Islet of Langerhans (tissue), 1 donor: ENCODE measurements at regions not wholly inside any gene's neighbourhood (a gene's known extent, or its start where the extent isn't known, plus 50 kb on each side); places are given as distances from the start of the nearest gene placed in this dataset.

ENCODE experiments used
- FAIRE-seq: peaks from one replicate; lab custom pipeline; 2011; peaks lifted over from hg19 to GRCh38; lab: Jason Lieb, UNC

DNA sequence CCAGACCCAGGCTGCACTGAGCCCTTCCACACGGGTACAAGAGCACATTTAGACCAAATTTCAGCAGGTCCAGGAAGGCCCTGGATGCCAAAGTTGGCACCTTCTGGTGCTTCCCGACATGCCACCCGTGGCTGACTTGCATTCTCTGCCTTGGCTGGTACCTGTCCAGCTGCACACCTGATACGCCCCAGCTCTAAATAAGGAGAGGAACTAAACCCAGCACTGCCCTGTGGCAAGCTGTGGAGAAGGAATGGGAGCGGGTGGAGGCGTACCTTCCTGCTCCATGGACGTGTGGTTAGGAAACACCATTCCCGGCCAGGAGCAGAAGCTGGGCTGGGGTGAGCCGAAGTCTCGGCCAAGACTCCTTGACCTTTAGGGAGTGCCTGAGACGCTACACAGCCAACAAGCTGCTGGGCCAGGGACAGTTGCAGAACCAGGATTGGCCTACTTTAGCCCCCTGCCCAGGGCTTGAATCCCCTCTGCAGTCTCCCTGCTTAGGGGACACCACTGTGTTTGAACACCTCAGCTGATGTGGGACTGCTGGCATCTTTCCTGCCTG, 86.5 kb upstream of the TAF1B start:
- no peak for FAIRE-seq

DNA sequence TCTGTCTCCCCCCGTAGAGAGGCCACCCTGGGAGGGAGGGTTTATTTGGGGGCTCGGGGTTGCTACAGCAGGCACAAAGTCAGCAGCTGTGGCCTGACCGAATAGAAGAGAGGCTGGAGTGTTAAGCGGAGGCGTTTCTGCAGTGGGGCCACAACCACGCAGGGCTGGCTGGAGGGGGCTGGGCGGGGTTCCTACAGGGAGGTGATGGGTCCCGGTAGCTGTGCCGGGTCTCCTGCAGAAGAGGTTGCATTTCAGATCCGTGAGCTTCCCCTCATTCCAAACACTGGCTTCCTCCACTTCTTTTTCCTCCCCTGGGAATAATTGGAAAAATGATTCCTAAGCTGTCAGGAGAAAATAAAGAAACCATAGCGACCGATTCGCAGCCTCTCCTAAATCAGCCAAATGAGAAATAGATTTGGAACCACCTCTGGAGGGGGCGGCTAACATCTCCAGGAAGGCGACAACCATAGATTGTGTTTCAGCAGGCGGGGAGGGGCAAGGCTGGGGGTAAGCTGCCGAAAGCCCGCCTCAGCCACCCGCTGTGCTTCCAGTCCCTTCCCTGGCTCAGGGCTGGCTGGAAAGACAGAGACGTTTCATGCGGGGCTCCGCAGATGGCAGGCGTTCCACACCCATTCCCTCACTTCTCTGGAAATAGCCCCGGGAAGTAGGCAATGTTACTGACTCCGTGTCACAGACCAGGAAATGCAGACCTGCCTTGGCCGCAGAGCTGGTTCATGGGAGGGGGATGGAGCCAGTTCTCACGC, 85.6 kb upstream of the TAF1B start:
- no peak for FAIRE-seq

DNA sequence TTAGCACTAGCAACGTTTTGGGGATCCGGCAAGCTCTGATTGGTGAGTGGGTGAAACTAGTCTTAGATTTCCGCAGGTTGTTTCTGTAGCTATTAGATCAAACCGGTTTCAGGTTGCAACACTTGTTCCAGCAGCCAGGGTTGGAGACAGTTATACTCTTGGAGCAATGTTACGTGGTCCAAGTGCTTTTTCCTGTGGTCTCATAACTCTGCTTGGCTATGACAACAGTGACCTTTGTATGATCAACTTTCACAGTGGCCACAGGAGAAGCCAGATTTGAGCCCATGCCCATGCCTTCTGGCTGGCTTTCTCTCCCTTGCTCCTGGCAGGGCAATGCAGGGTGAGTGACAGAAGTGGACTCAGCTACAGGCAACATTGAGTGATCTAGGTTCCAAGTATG, 84.5 kb upstream of the TAF1B start:
- no peak for FAIRE-seq

DNA sequence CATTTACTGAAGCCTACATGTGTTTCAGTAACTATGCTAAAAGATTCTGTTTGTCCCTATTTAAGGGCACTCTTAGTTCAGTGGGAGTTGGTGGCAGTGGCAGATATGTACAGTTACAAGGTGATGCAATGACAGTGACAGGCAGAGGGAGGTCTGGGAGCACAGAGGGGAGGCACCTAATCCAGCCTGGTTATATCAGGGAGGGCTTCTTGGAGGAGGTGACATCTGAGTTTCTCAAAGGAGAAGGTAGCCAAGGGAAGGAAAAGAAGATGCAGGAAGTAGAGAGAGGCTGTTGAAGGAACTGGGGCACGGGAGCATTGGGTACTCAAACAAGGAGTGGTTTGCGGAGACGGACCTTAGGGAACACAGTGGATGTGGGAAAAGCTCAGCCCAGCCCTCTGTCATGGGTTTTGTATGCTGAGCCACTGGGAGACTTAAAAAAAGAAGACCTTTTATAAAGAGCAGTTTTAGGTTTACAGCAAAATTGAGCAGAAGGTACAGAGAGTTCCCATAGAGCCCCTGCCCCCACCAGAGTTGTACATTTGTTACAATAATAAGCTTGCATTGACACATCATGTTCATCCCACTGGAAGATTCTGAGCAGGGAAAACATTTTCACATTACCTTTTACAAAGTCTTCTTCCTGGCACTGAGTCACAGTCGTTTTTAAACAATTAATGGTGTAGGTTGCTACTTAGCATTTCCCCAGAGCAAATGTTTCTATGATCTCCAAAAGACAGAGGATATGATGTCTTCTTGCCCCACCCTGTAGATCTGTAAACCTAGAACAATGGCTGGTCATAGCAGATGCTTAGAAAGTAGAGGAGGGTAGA, 83.0 kb upstream of the TAF1B start:
- FAIRE-seq, result no peak

DNA sequence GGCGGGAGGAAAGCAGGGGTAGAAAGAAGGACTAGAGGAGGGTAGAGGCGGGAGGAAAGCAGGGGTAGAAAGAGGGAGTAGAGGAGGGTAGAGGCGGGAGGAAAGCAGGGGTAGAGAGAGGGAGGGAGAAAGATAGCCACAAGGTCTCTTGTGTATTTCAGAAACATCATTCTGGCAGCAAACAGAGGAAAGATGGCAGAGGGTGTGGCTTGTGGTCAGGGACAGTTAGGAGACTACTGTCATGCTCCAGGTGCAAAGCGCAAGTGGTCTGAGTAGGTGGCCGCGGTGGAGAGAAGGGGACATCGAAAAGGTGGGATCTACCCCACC, 82.4 kb upstream of the TAF1B start:
- no peak for FAIRE-seq

DNA sequence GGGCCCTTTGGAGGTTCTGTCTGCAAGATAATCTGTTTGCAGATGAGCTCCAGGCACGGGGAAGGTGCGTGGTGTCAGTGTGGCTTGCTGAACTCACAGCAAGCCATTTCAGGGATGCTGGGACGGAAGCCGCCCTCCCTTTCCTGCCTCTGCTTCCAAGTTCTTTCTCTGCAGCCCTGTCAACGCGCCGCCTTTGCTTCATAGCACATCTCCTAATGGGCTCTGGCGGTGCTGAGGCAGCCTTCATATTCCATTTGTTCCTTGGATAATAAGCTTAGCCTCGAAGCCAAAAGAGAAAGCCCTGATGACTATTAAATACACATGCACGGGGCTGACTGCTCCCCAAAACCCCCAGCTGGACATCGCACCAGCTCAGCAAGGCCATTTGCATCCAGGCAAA, 81.7 kb upstream of the TAF1B start:
- no peak for FAIRE-seq

DNA sequence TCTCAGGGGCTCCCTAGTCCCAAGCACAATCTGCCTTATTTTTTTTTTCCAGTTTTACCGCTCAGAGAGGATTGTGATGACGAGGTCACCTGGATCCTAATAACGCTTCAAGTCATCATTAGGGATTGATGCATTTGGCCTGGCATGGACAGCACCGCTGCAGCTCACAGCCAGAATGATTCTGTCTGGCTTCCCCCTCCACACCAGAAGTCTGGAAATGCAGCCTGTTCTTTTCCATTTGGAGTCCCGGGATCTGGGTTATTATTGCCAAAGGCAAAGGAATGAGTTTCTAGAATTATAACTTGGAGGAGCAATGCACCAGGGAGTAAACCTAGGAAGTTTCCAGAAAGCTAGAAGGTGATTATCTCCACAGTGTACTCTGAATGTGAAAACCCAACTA, 81.1 kb upstream of the TAF1B start:
- FAIRE-seq, result no peak

DNA sequence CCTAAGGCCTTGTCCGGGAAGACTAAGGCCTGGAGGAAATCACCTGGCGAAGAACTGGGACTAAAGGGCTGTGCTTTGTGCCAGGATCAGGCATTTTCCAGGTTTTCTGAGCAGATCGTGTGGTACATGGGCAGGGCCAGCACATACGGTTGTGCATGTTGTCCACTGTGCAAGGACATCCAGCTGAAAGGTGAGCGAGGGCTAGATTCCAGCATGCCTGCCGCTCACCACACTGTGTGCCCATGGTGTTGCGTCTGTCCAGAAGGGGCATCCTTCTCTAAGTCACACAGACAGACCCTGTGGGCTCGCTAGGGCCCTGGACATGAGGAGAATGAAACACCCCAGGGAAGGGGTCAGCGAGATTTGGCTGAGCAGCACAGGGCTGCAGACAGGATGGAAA, 80.3 kb upstream of the TAF1B start:
- FAIRE-seq, result no peak

DNA sequence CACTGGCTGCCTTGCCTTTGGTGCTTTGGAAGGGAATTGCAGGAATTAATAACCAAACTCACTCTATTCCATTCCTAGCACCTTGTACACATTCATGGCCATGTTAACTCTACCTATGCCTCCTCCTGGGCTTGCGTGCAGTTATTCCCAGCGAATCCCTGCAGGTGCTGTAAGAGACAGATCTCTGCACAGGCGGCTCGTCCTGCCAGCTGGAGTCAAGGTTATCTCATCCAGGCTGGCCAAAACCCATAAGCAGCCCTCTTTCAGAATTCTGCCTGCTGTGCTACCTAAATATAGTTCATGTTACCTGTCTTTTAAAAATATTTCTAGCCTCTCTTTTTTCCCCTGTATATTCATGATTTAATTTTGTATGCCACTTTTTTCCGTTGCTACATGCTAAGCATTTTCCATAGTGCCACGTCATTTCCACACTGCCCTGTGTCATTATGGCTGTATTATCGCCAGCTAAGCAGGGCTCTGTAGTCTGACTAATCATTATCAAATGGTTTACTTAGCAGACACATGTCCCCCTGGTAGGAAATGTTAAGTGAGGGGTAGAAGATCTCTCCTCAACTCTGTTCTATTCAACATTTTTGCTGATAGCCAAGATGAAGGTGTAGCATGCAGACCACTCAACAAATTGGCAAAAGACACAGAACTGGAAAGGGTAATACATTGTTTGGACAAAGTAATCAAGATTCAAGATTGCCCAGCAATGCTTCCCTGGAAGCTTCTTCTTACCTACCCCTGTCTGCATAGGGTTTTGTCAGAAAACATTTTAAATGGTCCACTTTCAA, 79.7 kb upstream of the TAF1B start:
- FAIRE-seq, result peak; percentile 96

DNA sequence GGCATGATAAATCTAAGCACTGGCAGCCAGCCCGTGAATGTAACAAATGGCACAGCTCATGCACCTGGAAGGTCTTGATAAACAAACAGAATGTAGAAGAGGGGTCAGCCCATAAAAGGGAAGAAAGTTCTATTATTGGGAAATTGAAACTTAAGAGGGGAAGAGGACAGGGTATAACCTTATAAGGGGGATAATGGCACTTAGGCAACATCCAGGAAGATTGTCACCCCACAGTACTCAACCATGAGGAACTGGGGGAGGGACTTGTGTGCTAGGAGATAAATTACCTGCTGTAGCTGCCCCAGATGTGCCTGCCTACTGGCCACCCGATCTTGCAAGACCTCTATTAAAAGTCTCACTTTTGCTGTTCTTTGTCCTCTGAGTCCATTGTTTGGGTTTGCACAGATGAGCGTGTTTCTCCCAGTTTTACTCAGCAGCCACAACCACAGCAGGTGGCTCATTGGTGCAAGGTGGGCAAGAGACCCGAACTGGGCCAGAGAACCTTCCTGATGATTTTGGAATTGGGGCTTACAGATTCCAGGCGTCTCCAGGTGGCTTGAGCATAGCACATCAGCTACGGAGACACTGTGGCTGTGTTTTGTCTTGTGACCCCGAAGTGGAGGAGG, 79.0 kb upstream of the TAF1B start:
- no peak for FAIRE-seq

DNA sequence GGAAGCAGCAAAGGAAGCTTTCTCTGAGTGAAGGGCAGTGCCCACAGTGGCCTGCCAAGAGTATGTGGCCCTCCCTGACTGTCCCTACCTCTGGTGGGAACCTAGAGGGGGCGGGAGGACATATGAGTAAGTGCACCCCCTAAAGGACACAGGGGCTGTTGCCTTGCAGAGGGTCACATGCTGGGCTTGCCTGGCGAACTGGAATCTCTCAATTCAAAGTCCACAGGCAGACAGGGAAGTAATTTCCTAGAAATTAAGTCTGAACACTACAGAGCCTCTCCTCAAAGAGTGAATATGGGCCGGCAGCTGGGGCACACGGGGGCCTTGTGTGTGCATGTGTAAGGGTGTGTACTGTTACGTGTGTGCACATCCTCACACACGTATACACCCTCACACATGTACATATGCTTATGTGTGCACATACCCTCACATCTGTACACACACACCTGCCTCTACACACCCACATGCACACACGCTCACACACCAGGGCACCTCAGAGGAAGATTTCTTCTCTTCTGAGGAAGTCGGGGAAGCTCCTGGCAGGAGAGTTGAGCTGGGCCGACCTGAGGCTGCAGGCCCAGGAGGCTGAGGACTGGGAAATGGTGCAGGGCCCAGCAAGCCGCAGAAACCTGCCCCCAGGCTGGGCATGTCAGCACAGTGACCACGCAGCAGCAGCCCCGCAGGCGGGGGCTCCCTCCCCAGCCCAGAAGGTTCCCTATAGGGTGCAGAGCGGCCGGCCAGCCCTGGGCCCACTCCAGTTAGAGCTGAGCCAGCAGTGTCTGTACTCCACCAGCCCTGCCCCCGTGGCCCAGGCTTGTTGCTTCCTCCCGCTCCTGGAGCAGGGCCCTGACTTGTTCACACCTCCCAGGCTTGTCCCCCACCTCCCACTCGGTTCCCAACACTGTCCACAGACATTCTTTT, 77.4 kb upstream of the TAF1B start:
- FAIRE-seq, result no peak

DNA sequence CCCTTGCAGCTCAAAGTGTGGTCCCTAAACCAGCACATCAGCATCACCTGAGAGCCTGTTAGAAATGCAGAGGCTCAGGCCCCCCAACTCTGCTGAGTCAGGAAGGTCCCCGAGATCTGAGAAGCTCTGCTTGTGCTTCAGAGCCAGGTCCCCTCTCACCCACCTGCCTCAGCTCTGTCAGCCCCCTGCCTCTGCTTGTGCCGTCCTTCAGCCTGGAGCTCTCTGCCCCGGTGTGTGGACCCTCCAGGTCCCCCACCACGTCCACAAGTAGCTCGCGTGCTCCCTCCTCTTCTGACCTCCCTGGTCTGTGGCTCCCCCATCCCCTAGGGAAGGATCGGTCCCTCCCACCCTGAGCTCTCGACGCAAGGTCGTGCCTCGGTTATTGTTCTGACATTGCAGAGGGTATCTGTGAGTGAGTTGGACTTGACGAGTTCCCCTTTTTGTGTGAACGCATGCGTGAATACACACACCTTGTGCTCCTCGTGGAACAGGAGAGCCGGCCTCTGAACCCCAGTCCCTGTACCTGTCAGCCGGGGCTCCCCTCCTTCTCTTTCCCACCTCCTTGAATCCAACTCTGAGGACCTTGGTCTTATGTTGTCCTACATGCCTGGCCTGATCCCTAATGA, 75.5 kb upstream of the TAF1B start:
- no peak for FAIRE-seq

DNA sequence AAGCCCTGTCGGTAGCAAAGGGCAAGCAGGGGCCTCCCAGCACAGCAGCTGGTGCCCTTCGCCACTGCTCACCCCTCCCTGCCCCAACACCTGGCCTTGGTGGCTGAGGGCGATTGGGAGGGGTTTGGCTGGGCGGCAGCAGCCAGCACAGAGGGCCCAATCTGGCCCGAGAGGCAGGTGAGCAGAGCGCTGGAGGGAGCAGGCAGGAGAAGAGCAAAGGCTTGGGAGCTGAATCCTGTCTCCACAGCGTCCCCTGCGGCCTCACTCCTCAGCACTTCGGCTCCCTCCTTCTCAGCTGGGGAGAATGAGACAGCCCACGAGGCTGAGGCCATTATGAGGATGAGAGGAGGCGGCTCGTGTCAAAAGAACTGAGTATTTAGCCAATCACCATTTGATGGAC, 74.9 kb upstream of the TAF1B start:
- no peak for FAIRE-seq

DNA sequence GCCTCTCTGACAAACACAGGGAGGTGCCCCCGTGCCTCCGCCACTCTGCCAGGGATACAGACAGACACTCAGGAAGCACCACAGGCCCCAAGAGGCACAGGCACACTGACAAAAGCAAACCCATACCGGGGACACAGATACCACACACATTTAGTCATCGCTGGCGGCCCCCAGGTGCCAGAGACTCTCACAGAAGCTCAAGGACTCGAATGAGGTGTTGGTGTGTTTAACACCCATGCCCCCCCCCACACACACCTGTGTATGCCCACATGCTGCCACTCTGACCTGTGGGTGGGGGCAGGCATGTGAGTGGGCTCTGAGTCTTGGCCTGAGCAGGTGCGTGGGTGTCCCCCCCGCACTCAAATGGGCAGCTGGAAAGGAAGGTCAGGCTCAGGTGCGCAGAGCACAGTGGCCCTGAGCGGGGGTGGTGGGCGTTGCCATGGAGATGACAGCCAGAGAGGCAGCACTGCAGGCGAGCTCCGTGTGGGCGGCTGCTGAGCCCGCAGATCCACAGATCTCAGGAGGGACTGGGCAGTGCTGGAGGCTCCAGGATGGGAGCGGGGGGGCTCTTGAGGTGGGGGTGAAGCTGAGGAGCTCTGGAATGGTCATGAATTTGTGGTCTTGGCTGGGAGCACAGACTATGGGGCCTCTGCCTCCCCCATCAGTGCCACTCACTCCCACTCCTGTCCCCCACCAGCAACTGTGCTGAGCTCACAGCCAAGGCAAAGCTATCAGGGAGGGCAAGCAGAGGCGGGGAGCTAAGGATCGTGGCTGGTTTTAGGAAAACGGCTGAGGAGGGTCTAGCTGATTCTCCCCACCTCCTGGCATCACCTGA, 73.9 kb upstream of the TAF1B start:
- no peak for FAIRE-seq

DNA sequence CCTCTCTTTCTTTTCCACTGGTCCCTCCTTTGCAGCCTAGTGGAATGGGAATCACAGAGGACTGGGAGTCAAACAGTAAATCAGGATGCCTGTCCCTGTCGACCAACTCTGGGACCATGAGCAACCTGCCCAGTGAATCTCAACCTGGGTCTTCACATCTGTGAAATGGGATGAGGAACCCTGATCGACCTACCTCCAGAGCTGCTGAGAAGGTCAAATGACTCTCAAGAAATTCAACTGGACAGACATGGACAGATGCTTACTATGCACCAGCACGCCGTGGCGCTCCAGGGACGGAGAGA, 73.3 kb upstream of the TAF1B start:
- FAIRE-seq, result no peak

DNA sequence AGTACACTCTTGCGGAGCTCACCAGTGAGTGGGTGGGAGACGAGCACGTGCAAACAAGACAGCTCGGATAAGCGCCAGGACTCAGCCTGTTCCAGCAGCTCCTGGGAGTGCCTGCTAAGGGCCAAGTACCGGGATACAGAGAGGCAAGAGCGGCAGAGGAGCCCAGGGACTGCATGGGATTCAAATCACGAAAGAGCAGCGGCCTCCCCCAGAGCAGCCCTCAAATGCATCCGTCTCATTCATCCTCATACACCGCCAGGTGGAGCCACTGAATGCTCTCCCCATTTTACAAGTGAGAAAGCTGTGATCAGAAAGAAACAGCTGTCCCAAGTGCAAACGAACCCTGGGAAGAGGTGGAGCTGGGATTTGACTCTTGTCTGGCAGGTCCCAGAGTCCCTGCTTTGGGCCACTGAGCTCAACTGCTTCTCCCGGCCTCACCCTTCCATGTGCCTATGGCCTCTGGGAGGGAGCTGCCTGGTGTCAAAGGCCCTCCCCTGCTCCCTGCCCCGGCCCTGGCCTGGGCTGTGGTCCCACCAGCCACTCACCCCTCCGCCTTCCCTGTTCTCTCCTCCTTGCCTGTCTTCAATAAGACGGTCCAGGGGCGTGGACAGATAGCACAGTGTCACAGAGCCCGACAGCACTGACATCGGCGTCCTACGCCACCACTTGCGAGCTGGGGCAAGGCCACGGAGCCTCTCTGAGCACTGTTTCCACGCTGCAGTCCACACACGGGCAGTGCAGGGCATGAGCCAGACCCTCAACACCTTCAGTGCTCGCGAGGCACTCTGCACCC, 72.8 kb upstream of the TAF1B start:
- peak; percentile 76 for FAIRE-seq

DNA sequence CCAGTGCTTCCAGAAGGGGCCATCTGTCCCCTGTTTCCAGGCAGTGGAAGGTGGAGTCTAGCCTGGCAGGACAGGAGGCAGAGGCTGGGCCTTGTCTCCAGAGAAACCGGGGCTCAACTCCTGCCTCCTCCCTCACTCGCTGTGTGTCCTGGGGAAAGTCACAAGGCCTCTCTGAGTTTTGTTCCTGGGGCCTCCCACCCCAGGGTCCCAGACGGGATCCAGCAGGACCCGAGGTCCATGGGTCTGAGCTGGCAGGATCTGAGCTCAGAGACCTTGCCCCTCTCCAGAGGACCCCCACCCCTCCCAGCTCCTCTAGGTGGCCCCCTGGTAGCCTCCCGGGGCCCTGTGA, 72.2 kb upstream of the TAF1B start:
- no peak for FAIRE-seq

DNA sequence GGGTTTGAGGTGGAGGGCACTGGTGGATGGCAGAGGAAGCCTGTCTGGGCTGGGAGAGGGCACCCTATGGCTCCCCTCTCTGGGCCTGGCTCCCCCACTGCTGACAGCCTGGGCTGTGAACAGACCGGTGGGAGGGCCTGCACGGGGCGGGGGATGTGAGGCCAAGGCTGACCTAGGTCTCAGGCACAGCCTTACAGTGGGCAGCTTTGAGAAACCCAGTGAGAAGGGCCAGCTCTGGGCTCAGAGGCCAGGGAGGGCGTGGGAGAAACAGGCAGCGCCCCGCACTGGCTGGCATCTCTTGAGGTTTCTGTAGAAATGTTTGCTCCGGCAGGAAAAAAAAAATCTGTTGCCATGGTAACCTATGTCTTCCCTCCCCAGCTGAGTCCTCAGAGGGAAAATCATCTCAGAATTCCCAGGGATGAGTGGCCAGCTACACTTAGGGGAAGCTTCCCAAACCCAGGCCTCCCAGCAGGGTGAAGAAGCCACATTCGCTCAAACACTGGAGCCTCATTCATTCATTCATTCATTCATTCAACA, 71.7 kb upstream of the TAF1B start:
- no peak for FAIRE-seq
